ENCODE measurements at regions not wholly inside any gene's neighbourhood (a gene's known extent, or its start where the extent isn't known, plus 50 kb on each side); places are given as distances from the start of the nearest gene placed in this dataset.

DNA sequence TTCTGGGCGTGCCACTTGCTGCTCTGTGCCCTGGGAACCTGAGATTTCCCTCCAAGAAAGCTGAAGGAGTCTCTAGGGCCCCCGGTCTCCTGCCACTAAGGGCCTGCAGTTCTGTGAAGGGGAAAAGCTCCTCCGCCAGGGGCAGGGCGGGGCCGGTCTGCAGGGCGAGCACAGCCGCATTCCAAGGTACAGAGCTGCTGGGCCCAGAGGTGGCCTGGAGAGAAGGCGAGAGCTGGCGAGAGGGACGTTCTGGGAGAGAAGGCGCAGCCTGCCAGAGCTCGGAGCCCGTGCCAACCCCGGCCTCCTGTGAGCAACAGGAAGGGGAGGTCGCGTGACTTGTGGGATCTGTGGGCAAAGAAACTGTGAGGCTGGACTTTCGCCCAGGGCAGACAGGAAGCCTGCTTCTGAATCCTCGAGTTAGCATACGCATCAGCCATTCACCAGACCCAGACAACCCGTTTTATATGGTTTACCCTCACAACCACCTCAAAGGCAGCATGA lies 500.4 kb downstream of the SHQ1 start:
- H3K4me1 ChIP-seq (ENCODE audit: control insufficient read depth, low read depth, low read length), result no peaks in the 10 kb centered on the region
- H3K36me3 ChIP-seq (ENCODE audit: control insufficient read depth, low read depth, low read length), result no peaks in the 10 kb centered on the region
- H3K27ac ChIP-seq (ENCODE audit: low read length), result no peak overlapping the region
- no peaks in the 10 kb centered on the region for H3K27me3 ChIP-seq (ENCODE audit: control insufficient read depth, insufficient read depth, low read length)
- H3K9ac ChIP-seq (ENCODE audit: low read length), result no peak overlapping the region
- no peak overlapping the region for H3K4me3 ChIP-seq (ENCODE audit: low read length)
- no peaks in the 10 kb centered on the region for H3K9me3 ChIP-seq (ENCODE audit: control insufficient read depth, low read depth, low read length)

DNA sequence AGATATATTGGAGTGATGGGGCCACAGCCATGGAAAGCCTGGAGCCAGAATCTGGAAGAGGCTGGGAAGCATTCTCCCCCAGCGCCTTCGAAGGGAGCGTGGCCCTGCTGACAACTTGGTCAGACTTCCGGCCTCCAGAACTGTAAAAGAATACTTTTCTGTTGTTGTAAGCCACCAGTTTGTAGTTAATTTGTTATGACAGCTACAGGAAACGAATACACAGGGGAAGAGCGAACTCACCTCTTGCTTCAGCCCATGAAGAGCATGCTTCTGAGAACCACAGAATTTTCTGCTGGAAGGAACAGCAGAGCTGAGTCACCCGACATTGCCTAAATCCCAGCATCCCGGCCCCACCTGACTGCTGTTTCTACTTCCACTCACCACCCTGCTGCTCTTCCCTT lies 501.7 kb downstream of the SHQ1 start:
- Histone ChIP-seq H3K27ac (ENCODE audit: low read length) (no peak overlapping the region), H3K36me3 (ENCODE audit: control insufficient read depth, low read depth, low read length) (no peaks in the 10 kb centered on the region), H3K9ac (ENCODE audit: low read length) (no peak overlapping the region), H3K4me3 (ENCODE audit: low read length) (no peak overlapping the region), H3K9me3 (ENCODE audit: control insufficient read depth, low read depth, low read length) (no peaks in the 10 kb centered on the region), H3K27me3 (ENCODE audit: control insufficient read depth, insufficient read depth, low read length) (no peaks in the 10 kb centered on the region), H3K4me1 (ENCODE audit: control insufficient read depth, low read depth, low read length) (no peaks in the 10 kb centered on the region)

DNA sequence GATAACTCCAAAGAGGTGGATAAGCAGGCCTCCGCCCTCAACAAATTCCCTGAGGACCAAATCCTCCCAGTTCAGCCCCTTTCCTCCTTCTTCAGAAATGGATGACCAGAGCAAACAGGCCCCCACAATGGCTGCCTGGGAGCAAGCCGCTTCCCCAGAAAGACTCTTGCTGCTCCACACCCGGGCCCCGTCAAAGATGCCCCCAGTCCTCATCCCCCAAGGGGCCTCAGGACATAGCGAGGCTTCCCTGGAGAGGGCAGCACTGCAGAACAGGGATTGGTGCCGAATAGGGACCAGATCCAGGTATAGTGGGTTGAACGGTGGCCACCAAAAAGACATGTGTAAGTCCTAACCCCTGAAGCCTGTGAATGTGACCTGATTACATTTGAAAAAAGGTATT lies 502.3 kb downstream of the SHQ1 start:
- Histone ChIP-seq H3K27ac (ENCODE audit: low read length) (no peak overlapping the region), H3K9ac (ENCODE audit: low read length) (no peak overlapping the region), H3K4me1 (ENCODE audit: control insufficient read depth, low read depth, low read length) (no peaks in the 10 kb centered on the region), H3K36me3 (ENCODE audit: control insufficient read depth, low read depth, low read length) (no peaks in the 10 kb centered on the region), H3K9me3 (ENCODE audit: control insufficient read depth, low read depth, low read length) (no peaks in the 10 kb centered on the region), H3K27me3 (ENCODE audit: control insufficient read depth, insufficient read depth, low read length) (no peaks in the 10 kb centered on the region), H3K4me3 (ENCODE audit: low read length) (no peak overlapping the region)

DNA sequence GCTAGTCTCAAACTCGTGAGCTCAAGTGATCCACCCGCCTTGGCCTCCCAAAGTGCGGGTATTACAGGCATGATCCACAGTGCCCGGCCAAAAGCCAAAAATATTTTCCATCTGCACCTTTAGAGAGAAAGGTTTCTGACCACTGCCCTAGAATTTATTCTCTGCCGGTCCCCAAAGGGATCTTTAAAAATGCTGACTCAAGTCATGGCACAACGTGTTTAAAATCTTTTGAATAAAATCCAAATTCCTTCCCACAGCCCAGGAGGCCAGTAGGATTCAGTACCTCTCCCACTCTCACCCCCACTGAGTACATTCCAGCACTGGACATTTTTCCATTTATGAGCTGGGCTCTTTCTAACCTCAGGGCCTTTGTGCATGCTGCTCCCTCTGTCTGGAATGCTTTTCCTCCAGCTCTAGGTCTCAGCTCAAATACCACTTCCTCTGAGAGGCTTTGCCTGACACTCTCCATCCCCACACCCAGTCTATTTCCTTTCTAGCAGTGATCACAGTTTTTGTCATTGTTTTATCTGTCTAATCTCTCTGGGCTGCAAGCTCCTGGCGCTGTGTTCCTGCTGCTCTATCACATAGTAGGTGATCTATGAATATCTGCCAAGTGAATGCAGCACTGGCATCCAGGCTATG lies 502.9 kb downstream of the SHQ1 start:
- H3K4me3 ChIP-seq (ENCODE audit: low read length), result no peak overlapping the region
- H3K36me3 ChIP-seq (ENCODE audit: control insufficient read depth, low read depth, low read length), result no peaks in the 10 kb centered on the region
- no peaks in the 10 kb centered on the region for H3K4me1 ChIP-seq (ENCODE audit: control insufficient read depth, low read depth, low read length)
- no peaks in the 10 kb centered on the region for H3K9me3 ChIP-seq (ENCODE audit: control insufficient read depth, low read depth, low read length)
- no peak overlapping the region for H3K27ac ChIP-seq (ENCODE audit: low read length)
- H3K27me3 ChIP-seq (ENCODE audit: control insufficient read depth, insufficient read depth, low read length), result no peaks in the 10 kb centered on the region
- no peak overlapping the region for H3K9ac ChIP-seq (ENCODE audit: low read length)

DNA sequence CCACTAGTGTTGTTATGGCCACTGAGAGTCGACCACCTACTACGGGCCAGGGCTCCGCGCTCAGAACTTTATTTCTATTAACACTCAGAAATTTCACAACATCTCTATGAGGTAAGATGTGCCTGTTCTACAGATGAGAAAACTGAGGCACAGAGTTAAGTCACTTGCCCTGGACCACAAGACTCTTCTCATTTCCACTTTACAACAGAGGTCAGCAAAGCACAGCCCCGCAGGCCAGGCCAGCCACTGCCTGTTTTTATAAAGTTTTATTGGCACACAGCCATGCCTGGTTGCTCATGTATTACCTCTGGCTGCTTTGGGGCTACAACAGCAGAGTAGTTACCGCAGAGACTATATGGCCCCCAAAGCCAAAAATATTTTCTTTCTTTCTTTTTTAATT lies 503.6 kb downstream of the SHQ1 start:
- H3K4me3 ChIP-seq (ENCODE audit: low read length), result no peak overlapping the region
- no peaks in the 10 kb centered on the region for H3K36me3 ChIP-seq (ENCODE audit: control insufficient read depth, low read depth, low read length)
- H3K27ac ChIP-seq (ENCODE audit: low read length), result no peak overlapping the region
- no peaks in the 10 kb centered on the region for H3K9me3 ChIP-seq (ENCODE audit: control insufficient read depth, low read depth, low read length)
- H3K4me1 ChIP-seq (ENCODE audit: control insufficient read depth, low read depth, low read length), result no peaks in the 10 kb centered on the region
- no peak overlapping the region for H3K9ac ChIP-seq (ENCODE audit: low read length)
- no peaks in the 10 kb centered on the region for H3K27me3 ChIP-seq (ENCODE audit: control insufficient read depth, insufficient read depth, low read length)

DNA sequence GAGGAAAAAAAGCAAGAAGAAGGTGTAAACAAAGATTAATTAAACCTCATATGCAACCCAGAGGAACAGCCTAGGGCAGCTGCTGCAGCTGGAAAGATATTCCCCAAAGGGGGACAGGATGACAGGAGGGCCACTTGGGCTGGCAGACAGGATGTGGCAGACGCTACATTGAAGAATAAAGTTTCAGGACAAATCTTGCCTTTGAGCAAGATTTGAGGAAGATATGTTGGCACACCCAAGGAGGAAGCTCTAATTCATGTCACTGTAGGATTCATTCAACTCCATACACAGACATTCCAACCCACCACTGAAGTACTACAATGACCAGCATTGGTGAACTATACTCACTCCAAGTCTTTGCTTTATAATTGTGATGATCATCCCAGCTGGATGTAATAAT lies 504.0 kb downstream of the SHQ1 start:
- no peaks in the 10 kb centered on the region for H3K36me3 ChIP-seq (ENCODE audit: control insufficient read depth, low read depth, low read length)
- H3K4me3 ChIP-seq (ENCODE audit: low read length), result no peak overlapping the region
- no peaks in the 10 kb centered on the region for H3K4me1 ChIP-seq (ENCODE audit: control insufficient read depth, low read depth, low read length)
- H3K9me3 ChIP-seq (ENCODE audit: control insufficient read depth, low read depth, low read length), result no peaks in the 10 kb centered on the region
- no peaks in the 10 kb centered on the region for H3K27me3 ChIP-seq (ENCODE audit: control insufficient read depth, insufficient read depth, low read length)
- no peak overlapping the region for H3K9ac ChIP-seq (ENCODE audit: low read length)
- no peak overlapping the region for H3K27ac ChIP-seq (ENCODE audit: low read length)

DNA sequence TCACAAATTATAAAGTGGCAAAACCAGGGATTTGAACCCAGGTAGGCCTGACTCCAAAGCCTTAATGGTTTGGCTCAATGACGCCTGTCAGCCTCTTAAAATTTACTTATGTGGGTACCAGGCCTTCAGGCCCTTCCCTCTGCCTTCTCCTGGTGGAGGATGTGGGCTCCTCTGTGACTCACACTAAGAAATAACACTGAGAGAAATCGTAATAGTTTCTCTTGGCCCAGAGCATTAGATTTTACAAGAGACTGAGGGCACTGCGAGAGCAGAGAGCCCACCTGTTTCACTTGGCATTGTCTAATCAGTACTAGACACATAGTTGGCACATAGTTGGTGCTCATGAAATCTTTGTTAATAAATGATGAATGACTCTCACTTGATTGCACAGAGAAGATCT lies 505.2 kb downstream of the SHQ1 start:
- no peaks in the 10 kb centered on the region for H3K4me1 ChIP-seq (ENCODE audit: control insufficient read depth, low read depth, low read length)

DNA sequence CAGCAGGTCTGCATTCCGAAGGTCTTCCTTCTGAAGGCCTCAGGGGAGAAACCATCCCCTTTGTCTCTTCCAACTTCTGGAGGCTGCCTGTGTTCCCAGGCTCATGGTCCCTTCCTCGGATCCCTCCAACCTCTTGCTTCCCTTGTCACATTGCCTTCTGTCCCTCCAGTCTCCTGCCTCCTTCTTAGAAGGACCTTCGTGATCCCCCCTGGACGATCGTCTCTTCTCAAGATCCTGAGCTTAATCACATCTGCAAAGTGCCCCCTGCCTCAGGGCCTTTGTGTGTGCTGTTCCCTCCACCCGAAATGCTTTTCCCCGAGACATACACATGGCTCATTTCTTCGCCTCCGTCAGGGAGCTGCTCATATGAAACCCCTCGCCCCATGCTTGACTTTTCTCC lies 505.8 kb downstream of the SHQ1 start:
- no peaks in the 10 kb centered on the region for H3K9me3 ChIP-seq (ENCODE audit: control insufficient read depth, low read depth, low read length)
- H3K36me3 ChIP-seq (ENCODE audit: control insufficient read depth, low read depth, low read length), result no peaks in the 10 kb centered on the region
- no peaks in the 10 kb centered on the region for H3K4me1 ChIP-seq (ENCODE audit: control insufficient read depth, low read depth, low read length)
- H3K27me3 ChIP-seq (ENCODE audit: control insufficient read depth, insufficient read depth, low read length), result no peaks in the 10 kb centered on the region
- no peak overlapping the region for H3K9ac ChIP-seq (ENCODE audit: low read length)
- no peak overlapping the region for H3K4me3 ChIP-seq (ENCODE audit: low read length)
- H3K27ac ChIP-seq (ENCODE audit: low read length), result no peak overlapping the region

More for the DNA sequence above, 505.2 kb downstream of the SHQ1 start:
- H3K36me3 ChIP-seq (ENCODE audit: control insufficient read depth, low read depth, low read length), result no peaks in the 10 kb centered on the region
- no peak overlapping the region for H3K4me3 ChIP-seq (ENCODE audit: low read length)
- H3K9ac ChIP-seq (ENCODE audit: low read length), result no peak overlapping the region
- no peaks in the 10 kb centered on the region for H3K27me3 ChIP-seq (ENCODE audit: control insufficient read depth, insufficient read depth, low read length)
- H3K9me3 ChIP-seq (ENCODE audit: control insufficient read depth, low read depth, low read length), result no peaks in the 10 kb centered on the region
- no peak overlapping the region for H3K27ac ChIP-seq (ENCODE audit: low read length)

DNA sequence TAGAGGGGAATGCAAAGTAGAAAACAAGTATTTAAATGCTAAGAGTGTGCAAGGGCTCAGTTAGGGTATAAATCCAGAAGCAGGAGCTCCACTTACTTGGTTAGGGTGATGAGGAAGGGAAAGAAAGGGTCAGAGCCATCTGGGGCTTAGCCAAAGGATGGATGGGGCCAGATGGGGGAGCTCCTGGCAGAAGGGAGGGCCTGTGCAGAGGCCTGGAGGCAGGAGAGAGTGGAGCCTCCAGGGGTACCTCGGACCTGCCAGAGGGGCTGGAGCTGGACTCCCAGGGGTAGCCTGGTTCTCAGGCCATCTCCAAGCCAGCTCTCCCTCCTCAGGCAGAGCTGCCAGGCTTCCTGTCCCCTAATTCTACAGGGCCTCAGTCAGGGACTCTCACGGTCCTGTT lies 506.3 kb downstream of the SHQ1 start:
- H3K9ac ChIP-seq (ENCODE audit: low read length), result no peak overlapping the region
- H3K9me3 ChIP-seq (ENCODE audit: control insufficient read depth, low read depth, low read length), result no peaks in the 10 kb centered on the region
- H3K27ac ChIP-seq (ENCODE audit: low read length), result no peak overlapping the region

DNA sequence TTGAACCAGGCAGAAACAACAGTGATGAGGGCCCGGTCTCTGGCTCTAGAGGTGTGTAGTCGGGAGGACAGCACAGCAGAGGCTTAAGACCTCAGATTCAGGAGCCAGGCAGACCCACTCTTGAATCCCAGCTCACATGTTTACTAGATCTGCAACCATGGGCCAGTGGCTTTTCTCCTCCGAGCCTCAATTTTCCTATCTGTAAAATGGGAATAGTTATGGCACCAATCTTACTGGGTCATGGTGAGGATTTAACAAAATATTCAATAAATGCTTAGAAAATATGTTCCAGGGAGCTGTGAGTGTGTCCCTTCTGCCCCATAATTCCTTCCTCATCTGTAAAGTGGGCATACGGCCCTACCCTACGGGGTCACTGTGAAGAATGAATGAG lies 506.9 kb downstream of the SHQ1 start:
- no peak overlapping the region for H3K4me3 ChIP-seq (ENCODE audit: low read length)
- no peaks in the 10 kb centered on the region for H3K36me3 ChIP-seq (ENCODE audit: control insufficient read depth, low read depth, low read length)
- H3K27me3 ChIP-seq (ENCODE audit: control insufficient read depth, insufficient read depth, low read length), result no peaks in the 10 kb centered on the region
- no peak overlapping the region for H3K9ac ChIP-seq (ENCODE audit: low read length)
- H3K27ac ChIP-seq (ENCODE audit: low read length), result no peak overlapping the region
- no peaks in the 10 kb centered on the region for H3K4me1 ChIP-seq (ENCODE audit: control insufficient read depth, low read depth, low read length)
- H3K9me3 ChIP-seq (ENCODE audit: control insufficient read depth, low read depth, low read length), result no peaks in the 10 kb centered on the region

More for the DNA sequence above, 506.3 kb downstream of the SHQ1 start:
- Histone ChIP-seq H3K27me3 (ENCODE audit: control insufficient read depth, insufficient read depth, low read length) (no peaks in the 10 kb centered on the region), H3K4me3 (ENCODE audit: low read length) (no peak overlapping the region), H3K4me1 (ENCODE audit: control insufficient read depth, low read depth, low read length) (no peaks in the 10 kb centered on the region), H3K36me3 (ENCODE audit: control insufficient read depth, low read depth, low read length) (no peaks in the 10 kb centered on the region)

DNA sequence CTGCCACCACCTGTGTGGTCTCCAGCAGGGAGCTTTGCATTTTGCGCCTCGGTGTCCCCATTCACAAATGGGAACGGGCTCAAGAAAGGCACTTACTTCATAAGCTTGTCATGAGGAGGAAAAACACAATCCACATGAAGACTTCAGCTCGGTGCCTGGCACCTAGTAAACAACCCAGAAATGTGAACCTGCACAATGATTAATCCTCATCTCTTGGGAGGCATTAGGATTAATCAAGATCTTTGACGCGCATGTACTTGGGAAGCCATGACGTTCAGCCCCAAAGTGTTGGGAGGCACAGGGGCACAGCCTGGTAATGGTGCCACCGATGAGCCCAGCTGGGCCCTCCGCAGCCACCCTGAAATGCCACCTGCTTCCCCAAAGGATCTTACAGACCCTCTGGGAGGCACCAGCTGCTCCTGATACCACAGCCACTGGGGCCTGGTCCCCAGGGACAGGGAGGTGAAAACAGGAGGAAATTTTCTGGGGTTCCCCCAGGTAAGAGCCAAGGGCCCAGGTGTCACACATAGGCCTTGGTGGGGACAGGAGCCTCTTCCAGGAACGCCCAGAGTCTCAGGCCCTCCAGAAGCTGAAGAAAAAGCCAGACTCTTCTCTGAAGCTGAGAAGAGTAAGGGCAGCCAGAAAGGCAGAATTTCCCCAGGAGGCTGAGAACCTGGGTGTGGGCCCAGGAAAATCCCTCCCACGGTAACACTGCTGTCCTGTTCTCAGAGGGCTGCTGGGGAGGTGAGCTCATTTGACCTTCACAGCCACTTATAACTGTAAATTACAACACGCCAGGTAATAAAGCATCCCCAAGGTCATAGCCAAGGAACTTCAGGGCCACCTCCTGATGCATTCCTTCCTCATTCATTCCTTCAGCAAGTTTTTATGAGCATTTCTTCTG lies 507.5 kb downstream of the SHQ1 start:
- Histone ChIP-seq H3K27ac (ENCODE audit: low read length) (no peak overlapping the region), H3K27me3 (ENCODE audit: control insufficient read depth, insufficient read depth, low read length) (no peaks in the 10 kb centered on the region), H3K4me1 (ENCODE audit: control insufficient read depth, low read depth, low read length) (peaks cover 2% of the 10 kb centered on the region), H3K4me3 (ENCODE audit: low read length) (no peak overlapping the region), H3K9ac (ENCODE audit: low read length) (no peak overlapping the region), H3K36me3 (ENCODE audit: control insufficient read depth, low read depth, low read length) (no peaks in the 10 kb centered on the region), H3K9me3 (ENCODE audit: control insufficient read depth, low read depth, low read length) (no peaks in the 10 kb centered on the region)

DNA sequence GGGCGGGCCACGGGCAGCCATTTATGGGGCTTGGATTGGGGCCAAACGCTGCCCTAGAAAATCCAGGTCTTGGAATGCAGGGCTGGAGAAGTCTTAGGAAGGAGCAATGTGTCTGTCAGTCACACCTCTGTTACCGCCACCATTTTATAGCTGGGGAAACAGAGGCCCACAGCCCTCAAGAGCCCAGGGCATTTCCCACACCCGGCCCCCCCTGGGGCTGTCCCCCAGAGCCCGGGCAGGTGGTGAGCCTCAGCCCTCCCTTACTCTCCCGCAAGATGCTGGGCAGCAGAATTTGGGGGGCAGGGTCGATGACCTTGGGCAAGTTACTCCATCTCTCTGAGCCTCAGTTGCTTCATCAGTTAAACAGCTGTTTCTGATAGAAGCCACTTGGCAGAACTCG lies 508.2 kb downstream of the SHQ1 start:
- H3K27ac ChIP-seq (ENCODE audit: low read length), result no peak overlapping the region

More for the DNA sequence above, 508.2 kb downstream of the SHQ1 start:
- H3K4me3 ChIP-seq (ENCODE audit: low read length), result no peak overlapping the region
- H3K27me3 ChIP-seq (ENCODE audit: control insufficient read depth, insufficient read depth, low read length), result no peaks in the 10 kb centered on the region
- H3K9me3 ChIP-seq (ENCODE audit: control insufficient read depth, low read depth, low read length), result no peaks in the 10 kb centered on the region
- H3K36me3 ChIP-seq (ENCODE audit: control insufficient read depth, low read depth, low read length), result no peaks in the 10 kb centered on the region
- H3K9ac ChIP-seq (ENCODE audit: low read length), result no peak overlapping the region
- H3K4me1 ChIP-seq (ENCODE audit: control insufficient read depth, low read depth, low read length), result peaks cover 8% of the 10 kb centered on the region
